ENCODE measurements at regions not wholly inside any gene's neighbourhood (a gene's known extent, or its start where the extent isn't known, plus 50 kb on each side); places are given as distances from the start of the nearest gene placed in this dataset.
"Not testable (repeated sequence)": the region's sequence is repeated elsewhere in the genome, so short reads cannot be mapped to it uniquely, and the experiment has no call there.

- DNase-seq; H3K36me3 ChIP-seq; H3K27me3 ChIP-seq (ENCODE audit: low read depth); intact Hi-C loops (cut with DNase I); ATAC-seq; H3K4me3 ChIP-seq; H3K27ac ChIP-seq; H3K9me3 ChIP-seq; H3K4me1 ChIP-seq: not testable (repeated sequence)
Measured at GRCh38 chr15:84360902-84361301, 125.3 kb downstream of the GOLGA6L4 start.

GRCh38 chr15:84384421-84384820 lies 148.8 kb downstream of the GOLGA6L4 start:
- intact Hi-C loops (cut with DNase I); H3K9me3 ChIP-seq; H3K4me3 ChIP-seq; H3K4me1 ChIP-seq; H3K27me3 ChIP-seq (ENCODE audit: low read depth); H3K36me3 ChIP-seq; H3K27ac ChIP-seq; ATAC-seq; DNase-seq: not testable (repeated sequence)

- no peak for ATAC-seq
- H3K9me3 ChIP-seq: no peaks in the 10 kb centered on the region
- intact Hi-C loops (cut with DNase I): no loop called here
- H3K36me3 ChIP-seq: no peaks in the 10 kb centered on the region
- no peaks in the 10 kb centered on the region for H3K27me3 ChIP-seq (ENCODE audit: low read depth)
- no peak for DNase-seq
- H3K4me1 ChIP-seq: no peaks in the 10 kb centered on the region
- H3K27ac ChIP-seq: no peak overlapping the region
- TF ChIP-seq CTCF (IDR thresholded peaks at IDR 0.05): no peak
- no peak overlapping the region for H3K4me3 ChIP-seq
Measured at GRCh38 chr15:84387086-84387485, 151.5 kb downstream of the GOLGA6L4 start.

GRCh38 chr15:84388201-84388600 lies 152.6 kb downstream of the GOLGA6L4 start:
- H3K27me3 ChIP-seq (ENCODE audit: low read depth); H3K9me3 ChIP-seq; H3K36me3 ChIP-seq; intact Hi-C loops (cut with DNase I); H3K4me1 ChIP-seq; H3K4me3 ChIP-seq; ATAC-seq; H3K27ac ChIP-seq; DNase-seq: not testable (repeated sequence)

GRCh38 chr15:84388638-84389037 lies 153.1 kb downstream of the GOLGA6L4 start:
- intact Hi-C loops (cut with DNase I); H3K27me3 ChIP-seq (ENCODE audit: low read depth); ATAC-seq; DNase-seq; H3K4me1 ChIP-seq; H3K4me3 ChIP-seq; H3K9me3 ChIP-seq; H3K36me3 ChIP-seq; H3K27ac ChIP-seq: not testable (repeated sequence)

- DNase-seq; H3K27me3 ChIP-seq (ENCODE audit: low read depth); H3K4me3 ChIP-seq; H3K36me3 ChIP-seq; H3K9me3 ChIP-seq; ATAC-seq; H3K27ac ChIP-seq; intact Hi-C loops (cut with DNase I); H3K4me1 ChIP-seq: not testable (repeated sequence)
Measured at GRCh38 chr15:84390324-84390723, 154.8 kb downstream of the GOLGA6L4 start.

- Histone ChIP-seq H3K9me3 (no peaks in the 10 kb centered on the region), H3K27ac (no peak overlapping the region), H3K36me3 (no peaks in the 10 kb centered on the region), H3K27me3 (ENCODE audit: low read depth) (no peaks in the 10 kb centered on the region), H3K4me3 (no peak overlapping the region), H3K4me1 (no peaks in the 10 kb centered on the region)
- DNase-seq (no peak), ATAC-seq (no peak)
- intact Hi-C loops (cut with DNase I): no loop called here
- TF ChIP-seq CTCF (IDR thresholded peaks at IDR 0.05): no peak
Measured at GRCh38 chr15:84391191-84391590, 155.6 kb downstream of the GOLGA6L4 start.

- H3K27ac ChIP-seq; H3K27me3 ChIP-seq (ENCODE audit: low read depth); H3K9me3 ChIP-seq; H3K36me3 ChIP-seq; ATAC-seq; DNase-seq; H3K4me3 ChIP-seq; H3K4me1 ChIP-seq; intact Hi-C loops (cut with DNase I): not testable (repeated sequence)
Measured at GRCh38 chr15:84392020-84392419, 156.4 kb downstream of the GOLGA6L4 start.

- H3K27me3 ChIP-seq (ENCODE audit: low read depth); intact Hi-C loops (cut with DNase I); H3K36me3 ChIP-seq; DNase-seq; H3K4me1 ChIP-seq; H3K9me3 ChIP-seq; H3K27ac ChIP-seq; ATAC-seq; H3K4me3 ChIP-seq: not testable (repeated sequence)
Measured at GRCh38 chr15:84393386-84393936, 157.9 kb downstream of the GOLGA6L4 start.

GRCh38 chr15:84393966-84394365 lies 158.4 kb downstream of the GOLGA6L4 start:
- H3K36me3 ChIP-seq; intact Hi-C loops (cut with DNase I); H3K9me3 ChIP-seq; DNase-seq; H3K27me3 ChIP-seq (ENCODE audit: low read depth); H3K27ac ChIP-seq; H3K4me1 ChIP-seq; H3K4me3 ChIP-seq; ATAC-seq: not testable (repeated sequence)

- ATAC-seq; H3K9me3 ChIP-seq; H3K4me3 ChIP-seq; DNase-seq; H3K27me3 ChIP-seq (ENCODE audit: low read depth); H3K27ac ChIP-seq; H3K36me3 ChIP-seq; H3K4me1 ChIP-seq; intact Hi-C loops (cut with DNase I): not testable (repeated sequence)
Measured at GRCh38 chr15:84395384-84395783, 159.8 kb downstream of the GOLGA6L4 start.

GRCh38 chr15:84395881-84396280 lies 160.3 kb downstream of the GOLGA6L4 start:
- H3K36me3 ChIP-seq; H3K4me3 ChIP-seq; DNase-seq; H3K4me1 ChIP-seq; H3K27ac ChIP-seq; ATAC-seq; H3K27me3 ChIP-seq (ENCODE audit: low read depth); intact Hi-C loops (cut with DNase I); H3K9me3 ChIP-seq: not testable (repeated sequence)

- intact Hi-C loops (cut with DNase I); ATAC-seq; DNase-seq: not testable (repeated sequence)
Measured at GRCh38 chr15:84397066-84397465, 161.5 kb downstream of the GOLGA6L4 start.

More at GRCh38 chr15:84397066-84397465, 161.5 kb downstream of the GOLGA6L4 start:
- H3K4me1 ChIP-seq; H3K4me3 ChIP-seq; H3K27me3 ChIP-seq (ENCODE audit: low read depth); H3K36me3 ChIP-seq; H3K9me3 ChIP-seq; H3K27ac ChIP-seq: not testable (repeated sequence)

All from lower lobe of right lung (tissue), 2 donors.